ENCODE measurements at regions not wholly inside any gene's neighbourhood (a gene's known extent, or its start where the extent isn't known, plus 50 kb on each side); places are given as distances from the start of the nearest gene placed in this dataset.
"Not testable (repeated sequence)": the region's sequence is repeated elsewhere in the genome, so short reads cannot be mapped to it uniquely, and the experiment has no call there.

DNA sequence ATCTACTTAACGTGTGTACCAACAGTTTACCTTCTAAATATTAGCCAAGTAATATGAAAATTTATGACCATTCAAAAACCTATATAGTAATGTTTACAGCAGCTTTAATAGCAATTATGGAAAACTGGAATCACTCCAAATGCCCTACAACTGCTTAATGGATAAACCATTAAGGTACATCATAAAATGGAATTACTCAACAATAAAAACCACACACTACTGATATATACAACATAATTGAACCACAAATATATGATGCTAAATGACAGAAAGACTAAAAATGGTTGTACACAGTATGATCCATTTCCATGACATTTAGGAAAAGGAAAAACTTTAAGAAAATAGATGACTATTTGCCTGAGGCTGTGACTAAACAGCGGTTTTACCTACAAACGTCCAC is 467.1 kb upstream of the EPHA6 start:
- Histone ChIP-seq H3K4me1 (ENCODE audit: insufficient read depth) (no peaks in the 10 kb centered on the region), H3K9me3 (no peaks in the 10 kb centered on the region), H3K27ac (no peak overlapping the region), H3K4me3 (no peak overlapping the region), H3K27me3 (no peaks in the 10 kb centered on the region), H3K36me3 (no peaks in the 10 kb centered on the region)
- TF ChIP-seq POLR2A (IDR thresholded peaks at IDR 0.05) (no peak), EP300 (IDR thresholded peaks at IDR 0.05) (no peak)
- TF ChIP-seq, protein P1, sequence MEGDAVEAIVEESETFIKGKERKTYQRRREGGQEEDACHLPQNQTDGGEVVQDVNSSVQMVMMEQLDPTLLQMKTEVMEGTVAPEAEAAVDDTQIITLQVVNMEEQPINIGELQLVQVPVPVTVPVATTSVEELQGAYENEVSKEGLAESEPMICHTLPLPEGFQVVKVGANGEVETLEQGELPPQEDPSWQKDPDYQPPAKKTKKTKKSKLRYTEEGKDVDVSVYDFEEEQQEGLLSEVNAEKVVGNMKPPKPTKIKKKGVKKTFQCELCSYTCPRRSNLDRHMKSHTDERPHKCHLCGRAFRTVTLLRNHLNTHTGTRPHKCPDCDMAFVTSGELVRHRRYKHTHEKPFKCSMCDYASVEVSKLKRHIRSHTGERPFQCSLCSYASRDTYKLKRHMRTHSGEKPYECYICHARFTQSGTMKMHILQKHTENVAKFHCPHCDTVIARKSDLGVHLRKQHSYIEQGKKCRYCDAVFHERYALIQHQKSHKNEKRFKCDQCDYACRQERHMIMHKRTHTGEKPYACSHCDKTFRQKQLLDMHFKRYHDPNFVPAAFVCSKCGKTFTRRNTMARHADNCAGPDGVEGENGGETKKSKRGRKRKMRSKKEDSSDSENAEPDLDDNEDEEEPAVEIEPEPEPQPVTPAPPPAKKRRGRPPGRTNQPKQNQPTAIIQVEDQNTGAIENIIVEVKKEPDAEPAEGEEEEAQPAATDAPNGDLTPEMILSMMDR (IDR thresholded peaks at IDR 0.05): no peak
- intact Hi-C loops (cut with DNase I): no loop called here
- WGBS, 3 donors: 74 to 77% (median 74%) methylated on average over 3 of the region's 3 CpGs
- no peak for DNase-seq

DNA sequence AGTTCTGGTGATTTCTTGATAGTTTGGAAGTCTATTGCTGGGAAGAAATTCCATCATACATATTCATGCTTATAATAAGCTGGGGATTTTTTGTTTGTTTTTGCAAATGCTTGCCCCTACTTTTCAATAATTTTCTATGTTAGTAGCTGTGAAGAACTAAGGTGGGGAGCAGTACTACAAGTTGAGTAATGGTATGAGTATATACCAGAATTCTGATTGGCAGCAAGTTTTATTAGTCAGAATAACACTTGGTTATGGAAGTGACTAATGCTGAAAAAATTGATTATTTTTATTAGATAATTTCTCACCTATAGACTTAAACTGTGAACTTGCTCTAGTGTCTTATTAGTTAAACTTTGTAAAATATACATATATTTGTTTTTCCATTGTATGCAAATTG is 462.8 kb upstream of the EPHA6 start:
- H3K4me3 ChIP-seq; intact Hi-C loops (cut with DNase I); H3K36me3 ChIP-seq; H3K4me1 ChIP-seq (ENCODE audit: insufficient read depth); H3K27ac ChIP-seq; H3K9me3 ChIP-seq; DNase-seq; H3K27me3 ChIP-seq: not testable (repeated sequence)

DNA sequence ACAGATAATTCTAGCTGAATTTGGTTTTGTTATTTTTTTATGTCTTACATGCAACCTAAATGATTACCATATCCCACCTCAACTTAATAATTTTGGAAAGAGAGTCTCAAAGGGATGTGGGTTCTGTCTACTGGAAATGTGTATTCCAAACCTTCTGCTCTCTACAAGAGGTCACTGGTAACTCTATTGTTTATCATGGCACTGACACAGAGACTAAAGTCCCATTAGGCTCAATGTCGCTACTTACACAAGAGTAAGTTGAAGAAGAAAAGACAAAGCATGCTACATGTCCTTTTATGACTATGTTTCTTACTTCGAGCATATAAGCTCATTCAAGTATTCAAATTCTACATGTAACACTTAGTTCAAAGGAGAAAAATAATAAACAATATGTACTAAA is 460.3 kb upstream of the EPHA6 start:
- Histone ChIP-seq H3K27ac (no peak overlapping the region), H3K4me1 (ENCODE audit: insufficient read depth) (no peaks in the 10 kb centered on the region), H3K36me3 (no peaks in the 10 kb centered on the region), H3K27me3 (no peaks in the 10 kb centered on the region), H3K9me3 (no peaks in the 10 kb centered on the region), H3K4me3 (no peak overlapping the region)
- WGBS, 3 donors: 91 to 93% (median 91%) methylated on average over 2 of the region's 2 CpGs
- no peak for DNase-seq
- TF ChIP-seq, protein P1 (IDR thresholded peaks at IDR 0.05): no peak
- no peak for TF ChIP-seq EP300 (IDR thresholded peaks at IDR 0.05)
- no peak for TF ChIP-seq POLR2A (IDR thresholded peaks at IDR 0.05)
- intact Hi-C loops (cut with DNase I): no loop called here

DNA sequence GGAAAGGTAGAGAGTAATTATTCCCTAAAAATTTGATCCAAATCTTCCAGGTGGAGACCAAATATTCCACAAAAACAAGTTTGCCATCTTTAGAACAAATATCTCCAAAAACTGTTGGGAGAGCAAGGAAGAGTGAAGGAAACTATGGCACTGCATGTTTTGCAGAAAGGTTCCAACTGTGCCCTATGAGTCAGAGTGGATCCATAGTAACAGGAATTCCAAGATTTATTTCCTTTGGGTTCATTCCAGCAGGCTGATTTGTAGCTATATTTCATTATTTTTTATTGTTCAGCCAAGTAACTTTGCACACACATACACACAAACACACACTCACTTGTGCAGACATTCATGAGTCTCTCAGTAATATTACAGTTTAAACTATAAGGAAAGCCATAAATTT is 459.7 kb upstream of the EPHA6 start:
- TF ChIP-seq, protein P1 (IDR thresholded peaks at IDR 0.05): no peak
- no peak for TF ChIP-seq POLR2A (IDR thresholded peaks at IDR 0.05)
- TF ChIP-seq EP300 (IDR thresholded peaks at IDR 0.05): no peak
- Histone ChIP-seq H3K27me3 (no peaks in the 10 kb centered on the region), H3K9me3 (no peaks in the 10 kb centered on the region), H3K4me1 (ENCODE audit: insufficient read depth) (no peaks in the 10 kb centered on the region), H3K27ac (no peak overlapping the region), H3K36me3 (no peaks in the 10 kb centered on the region), H3K4me3 (no peak overlapping the region)
- intact Hi-C loops (cut with DNase I): no loop called here
- no peak for DNase-seq

DNA sequence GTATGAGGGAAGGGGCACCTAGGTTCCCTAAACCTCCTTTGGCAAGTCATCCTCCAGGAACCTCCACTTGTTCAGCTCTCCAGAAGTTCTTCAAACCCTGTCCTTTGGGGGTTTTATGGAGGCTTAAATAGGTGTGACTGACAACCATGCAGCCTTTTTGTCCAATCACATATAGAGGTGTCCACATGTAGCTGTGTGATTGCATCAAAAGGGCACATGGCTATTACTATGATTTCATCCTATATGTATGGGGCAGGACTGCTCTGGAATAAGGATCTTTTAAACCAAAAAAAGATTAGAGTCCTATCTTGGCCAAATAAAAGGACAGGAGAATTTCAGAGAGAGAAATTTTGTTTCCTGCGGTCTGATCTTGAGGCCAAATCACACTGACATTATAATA is 453.2 kb upstream of the EPHA6 start:
- 89 to 95% (median 91%) methylated on average over 1 of the region's 1 CpG for WGBS, 3 donors

More for the DNA sequence above, 453.2 kb upstream of the EPHA6 start:
- H3K4me1 ChIP-seq (ENCODE audit: insufficient read depth): no peaks in the 10 kb centered on the region
- intact Hi-C loops (cut with DNase I): no loop called here
- DNase-seq: no peak
- H3K9me3 ChIP-seq: no peaks in the 10 kb centered on the region
- H3K27ac ChIP-seq: no peak overlapping the region
- H3K4me3 ChIP-seq: no peak overlapping the region
- no peaks in the 10 kb centered on the region for H3K36me3 ChIP-seq
- no peaks in the 10 kb centered on the region for H3K27me3 ChIP-seq
- TF ChIP-seq POLR2A (IDR thresholded peaks at IDR 0.05) (no peak), EP300 (IDR thresholded peaks at IDR 0.05) (no peak)
- TF ChIP-seq, protein P1 (IDR thresholded peaks at IDR 0.05): no peak
